ENCODE measurements at regions not wholly inside any gene's neighbourhood (a gene's known extent, or its start where the extent isn't known, plus 50 kb on each side); places are given as distances from the start of the nearest gene placed in this dataset.
"Not testable (repeated sequence)": the region's sequence is repeated elsewhere in the genome, so short reads cannot be mapped to it uniquely, and the experiment has no call there.

DNA sequence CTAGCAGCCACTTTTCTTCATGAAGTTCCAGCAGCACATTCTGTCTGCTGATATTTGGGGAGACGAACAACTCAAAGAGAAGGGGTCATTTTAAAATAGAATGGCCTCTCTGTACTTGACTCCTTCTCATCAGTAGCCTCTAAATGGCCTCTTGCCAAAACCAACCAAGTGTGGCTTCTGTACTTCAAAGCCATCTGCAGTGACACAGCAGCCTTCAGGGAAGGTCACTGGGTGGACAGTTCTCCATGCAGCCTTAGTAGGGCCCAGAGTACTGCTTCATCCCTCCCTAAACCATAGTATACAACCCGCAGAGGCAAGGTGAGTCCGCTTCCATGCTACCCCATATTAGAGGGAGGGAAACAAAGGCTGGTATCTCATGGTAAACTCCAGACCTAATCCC lies 249.2 kb upstream of the NBPF12 start:
- TF ChIP-seq, protein P1, sequence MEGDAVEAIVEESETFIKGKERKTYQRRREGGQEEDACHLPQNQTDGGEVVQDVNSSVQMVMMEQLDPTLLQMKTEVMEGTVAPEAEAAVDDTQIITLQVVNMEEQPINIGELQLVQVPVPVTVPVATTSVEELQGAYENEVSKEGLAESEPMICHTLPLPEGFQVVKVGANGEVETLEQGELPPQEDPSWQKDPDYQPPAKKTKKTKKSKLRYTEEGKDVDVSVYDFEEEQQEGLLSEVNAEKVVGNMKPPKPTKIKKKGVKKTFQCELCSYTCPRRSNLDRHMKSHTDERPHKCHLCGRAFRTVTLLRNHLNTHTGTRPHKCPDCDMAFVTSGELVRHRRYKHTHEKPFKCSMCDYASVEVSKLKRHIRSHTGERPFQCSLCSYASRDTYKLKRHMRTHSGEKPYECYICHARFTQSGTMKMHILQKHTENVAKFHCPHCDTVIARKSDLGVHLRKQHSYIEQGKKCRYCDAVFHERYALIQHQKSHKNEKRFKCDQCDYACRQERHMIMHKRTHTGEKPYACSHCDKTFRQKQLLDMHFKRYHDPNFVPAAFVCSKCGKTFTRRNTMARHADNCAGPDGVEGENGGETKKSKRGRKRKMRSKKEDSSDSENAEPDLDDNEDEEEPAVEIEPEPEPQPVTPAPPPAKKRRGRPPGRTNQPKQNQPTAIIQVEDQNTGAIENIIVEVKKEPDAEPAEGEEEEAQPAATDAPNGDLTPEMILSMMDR (IDR thresholded peaks at IDR 0.05) = not testable (repeated sequence)
- not testable (repeated sequence) for TF ChIP-seq POLR2A (IDR thresholded peaks at IDR 0.05)

All from adrenal gland (tissue), 5 donors.